DMS53 (cell line): ENCODE measurements at regions not wholly inside any gene's neighbourhood (a gene's known extent, or its start where the extent isn't known, plus 50 kb on each side); places are given as distances from the start of the nearest gene placed in this dataset.

Experiments used
- DNase-seq: peaks from one replicate; lab custom pipeline; 2025; lab: John Stamatoyannopoulos, UW

- DNase-seq = no peak
Measured at GRCh38 chr21:39105836-39106235, 77.4 kb downstream of the PSMG1 start.

GRCh38 chr21:39105341-39105765 lies 77.9 kb downstream of the PSMG1 start:
- DNase-seq = no peak

GRCh38 chr21:39104911-39105310 lies 78.3 kb downstream of the PSMG1 start:
- DNase-seq = no peak

GRCh38 chr21:39103689-39104088 lies 79.6 kb downstream of the PSMG1 start:
- no peak for DNase-seq

GRCh38 chr21:39099859-39100258 lies 83.4 kb downstream of the PSMG1 start:
- no peak for DNase-seq

GRCh38 chr21:39098696-39099200 lies 84.5 kb downstream of the PSMG1 start:
- peak; percentile 32 for DNase-seq

GRCh38 chr21:39097981-39098380 lies 85.3 kb downstream of the PSMG1 start:
- DNase-seq = no peak

GRCh38 chr21:39097335-39097861 lies 85.9 kb downstream of the PSMG1 start:
- DNase-seq = no peak

GRCh38 chr21:39096754-39097153 lies 86.5 kb downstream of the PSMG1 start:
- peak; percentile 16 for DNase-seq

- no peak for DNase-seq
Measured at GRCh38 chr21:39095681-39096080, 87.6 kb downstream of the PSMG1 start.

GRCh38 chr21:39094847-39095579 lies 88.2 kb downstream of the PSMG1 start:
- DNase-seq = peak; percentile 52

- no peak for DNase-seq
Measured at GRCh38 chr21:39094087-39094780, 89.0 kb downstream of the PSMG1 start.

- no peak for DNase-seq
Measured at GRCh38 chr21:39093526-39093925, 89.7 kb downstream of the PSMG1 start.

GRCh38 chr21:39088831-39089380 lies 94.3 kb downstream of the PSMG1 start:
- DNase-seq = peak; percentile 85

GRCh38 chr21:39088031-39088370 lies 95.2 kb downstream of the PSMG1 start:
- DNase-seq = no peak

GRCh38 chr21:39087238-39088030 lies 95.8 kb downstream of the PSMG1 start:
- no peak for DNase-seq

- DNase-seq = no peak
Measured at GRCh38 chr21:39086547-39086946, 96.7 kb downstream of the PSMG1 start.

- no peak for DNase-seq
Measured at GRCh38 chr21:39085843-39086405, 97.3 kb downstream of the PSMG1 start.

GRCh38 chr21:39084979-39085729 lies 98.1 kb downstream of the PSMG1 start:
- DNase-seq = no peak

GRCh38 chr21:39084073-39084472 lies 99.2 kb downstream of the PSMG1 start:
- no peak for DNase-seq
